A549 (cell line): ENCODE measurements at regions not wholly inside any gene's neighbourhood (a gene's known extent, or its start where the extent isn't known, plus 50 kb on each side); places are given as distances from the start of the nearest gene placed in this dataset.

Experiments
- CBX8 ChIP-seq: fragments of 200-600 bp; sonication (generic); IDR thresholded peaks from 2 replicates; pipeline ENCODE4 v1.6.1; 2016
- CTCF ChIP-seq: fragments of >200 bp; sonication (Bioruptor Twin); formaldehyde crosslinking; IDR thresholded peaks from 3 replicates; pipeline ENCODE4 v1.5.1; 2016
- POLR2A ChIP-seq: IDR thresholded peaks from 2 replicates; pipeline ENCODE4 v1.6.1; 2012; ENCODE audit warnings: mild to moderate bottlenecking, low read length
- RARB ChIP-seq: fragments of 250-450 bp; sonication (Bioruptor Pico); IDR thresholded peaks from 2 replicates; pipeline ENCODE4 v1.8.0; 2021; ENCODE audit warnings: mild to moderate bottlenecking, moderate library complexity
- TF ChIP-seq, protein P1 (sequence below): fragments of 250-450 bp; sonication (Bioruptor Pico); IDR thresholded peaks from 2 replicates; pipeline ENCODE4 v1.5.0; 2021; ENCODE audit warnings: mild to moderate bottlenecking, moderate library complexity, borderline replicate concordance

GRCh38 chr2:88837511-88838160, 146.2 kb downstream of the RPIA start:
- no peak for TF ChIP-seq CTCF
- no peak for TF ChIP-seq RARB
- TF ChIP-seq, protein P1, sequence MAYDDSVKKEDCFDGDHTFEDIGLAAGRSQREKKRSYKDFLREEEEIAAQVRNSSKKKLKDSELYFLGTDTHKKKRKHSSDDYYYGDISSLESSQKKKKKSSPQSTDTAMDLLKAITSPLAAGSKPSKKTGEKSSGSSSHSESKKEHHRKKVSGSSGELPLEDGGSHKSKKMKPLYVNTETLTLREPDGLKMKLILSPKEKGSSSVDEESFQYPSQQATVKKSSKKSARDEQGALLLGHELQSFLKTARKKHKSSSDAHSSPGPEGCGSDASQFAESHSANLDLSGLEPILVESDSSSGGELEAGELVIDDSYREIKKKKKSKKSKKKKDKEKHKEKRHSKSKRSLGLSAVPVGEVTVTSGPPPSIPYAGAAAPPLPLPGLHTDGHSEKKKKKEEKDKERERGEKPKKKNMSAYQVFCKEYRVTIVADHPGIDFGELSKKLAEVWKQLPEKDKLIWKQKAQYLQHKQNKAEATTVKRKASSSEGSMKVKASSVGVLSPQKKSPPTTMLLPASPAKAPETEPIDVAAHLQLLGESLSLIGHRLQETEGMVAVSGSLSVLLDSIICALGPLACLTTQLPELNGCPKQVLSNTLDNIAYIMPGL (CRISPR knock-in tag), result no peak
- TF ChIP-seq POLR2A, result no peak
- no peak for TF ChIP-seq CBX8
